Inflammatory macrophage treated with lipopolysaccharide for 1 hour (primary cell): ENCODE measurements at regions not wholly inside any gene's neighbourhood (a gene's known extent, or its start where the extent isn't known, plus 50 kb on each side); places are given as distances from the start of the nearest gene placed in this dataset.

Experiments used
- DNase-seq, 2 donors: peaks; one replicate each; pipeline ENCODE4 v3.0.0-alpha.2; 2020 to 2022

- DNase-seq = peak; percentile 51 to 56
Measured at GRCh38 chr10:10128387-10128786, 889.3 kb upstream of the CELF2 start.

GRCh38 chr10:10130686-10131085, 887.0 kb upstream of the CELF2 start:
- DNase-seq = no peak

GRCh38 chr10:10132009-10132408, 885.7 kb upstream of the CELF2 start:
- peak; percentile 7 to 47 for DNase-seq

- DNase-seq = no peak
Measured at GRCh38 chr10:10133281-10133680, 884.4 kb upstream of the CELF2 start.

- DNase-seq = peak; percentile 5 to 26
Measured at GRCh38 chr10:10138685-10139084, 879.0 kb upstream of the CELF2 start.

- DNase-seq = no peak
Measured at GRCh38 chr10:10141782-10142382, 875.8 kb upstream of the CELF2 start.

GRCh38 chr10:10146604-10147003, 871.1 kb upstream of the CELF2 start:
- no peak for DNase-seq

GRCh38 chr10:10149899-10150298, 867.8 kb upstream of the CELF2 start:
- no peak for DNase-seq

GRCh38 chr10:10156917-10157600, 860.6 kb upstream of the CELF2 start:
- DNase-seq = no peak

- DNase-seq = no peak
Measured at GRCh38 chr10:10160821-10161312, 856.8 kb upstream of the CELF2 start.

GRCh38 chr10:10164848-10165247, 852.8 kb upstream of the CELF2 start:
- DNase-seq = no peak

GRCh38 chr10:10165415-10165814, 852.3 kb upstream of the CELF2 start:
- DNase-seq = no peak

GRCh38 chr10:10178476-10178875, 839.2 kb upstream of the CELF2 start:
- DNase-seq = no peak

GRCh38 chr10:10193848-10194247, 823.8 kb upstream of the CELF2 start:
- no peak for DNase-seq

GRCh38 chr10:10196701-10197100, 821.0 kb upstream of the CELF2 start:
- no peak for DNase-seq

GRCh38 chr10:10197423-10197822, 820.2 kb upstream of the CELF2 start:
- DNase-seq = no peak

- no peak for DNase-seq
Measured at GRCh38 chr10:10198363-10198762, 819.3 kb upstream of the CELF2 start.

- DNase-seq = no peak
Measured at GRCh38 chr10:10204415-10204814, 813.3 kb upstream of the CELF2 start.

GRCh38 chr10:10205906-10206305, 811.8 kb upstream of the CELF2 start:
- DNase-seq = no peak

- no peak for DNase-seq
Measured at GRCh38 chr10:10207538-10207937, 810.1 kb upstream of the CELF2 start.

GRCh38 chr10:10208196-10208595, 809.5 kb upstream of the CELF2 start:
- DNase-seq = no peak

- DNase-seq = no peak
Measured at GRCh38 chr10:10209167-10209566, 808.5 kb upstream of the CELF2 start.

- DNase-seq = no peak
Measured at GRCh38 chr10:10211409-10211808, 806.3 kb upstream of the CELF2 start.

- DNase-seq = no peak
Measured at GRCh38 chr10:10213237-10213636, 804.4 kb upstream of the CELF2 start.
